ENCODE measurements at regions not wholly inside any gene's neighbourhood (a gene's known extent, or its start where the extent isn't known, plus 50 kb on each side); places are given as distances from the start of the nearest gene placed in this dataset.

DNA sequence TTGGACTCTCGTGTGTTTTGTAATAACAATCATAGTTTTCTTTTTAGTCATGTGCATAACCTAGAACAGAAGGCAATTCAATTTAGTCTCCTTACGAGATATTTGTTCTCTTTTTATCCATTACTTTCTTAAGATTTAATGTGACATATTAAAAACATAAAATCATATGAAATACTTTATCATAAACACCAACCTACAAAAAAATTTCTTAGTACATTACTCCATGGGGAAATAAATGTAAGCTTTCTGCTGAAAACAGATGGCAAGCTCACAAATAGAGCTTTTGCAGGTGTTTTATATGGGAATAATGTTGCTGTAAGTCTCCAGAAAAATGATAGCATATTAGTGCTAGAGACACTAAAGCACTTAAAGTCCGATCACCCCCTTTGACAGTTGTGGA is 1035.2 kb upstream of the ARRDC3 start:
- H3K9me3 ChIP-seq (ENCODE audit: control insufficient read depth, low read length): peaks cover 33% of the 10 kb centered on the region
- H4K8ac ChIP-seq (ENCODE audit: low read length): no peak overlapping the region
- H3K9ac ChIP-seq (ENCODE audit: low read length): no peak overlapping the region
- no peak for DNase-seq
- no peak overlapping the region for H2BK15ac ChIP-seq (ENCODE audit: low read depth, poor library complexity, severe bottlenecking)
- no peaks in the 10 kb centered on the region for H3K79me1 ChIP-seq (replicated peaks; ENCODE audit: low read length, poor library complexity, severe bottlenecking)
- H3K36me3 ChIP-seq (ENCODE audit: control insufficient read depth in 1 of 2, insufficient read depth in 2 of 2, low read depth in 1 of 2, low read length in 2 of 2): no peaks in the 10 kb centered on the region
- no peak overlapping the region for H4K91ac ChIP-seq (ENCODE audit: low read length)
- no peak overlapping the region for H2BK5ac ChIP-seq (ENCODE audit: low read depth, low read length, poor library complexity, severe bottlenecking)
- no peak overlapping the region for H3K4ac ChIP-seq (ENCODE audit: low read depth in 1 of 2, low read length in 2 of 2)
- H3K4me1 ChIP-seq (ENCODE audit: control insufficient read depth, insufficient read depth, low read depth, low read length): no peaks in the 10 kb centered on the region
- no peaks in the 10 kb centered on the region for H3K27me3 ChIP-seq (ENCODE audit: control insufficient read depth in 1 of 2, insufficient read depth in 1 of 2, low read length in 2 of 2)
- H2BK120ac ChIP-seq (ENCODE audit: low read depth, low read length): no peak overlapping the region
- H3K27ac ChIP-seq (ENCODE audit: low read length, poor library complexity, severe bottlenecking): no peak overlapping the region
- H3K4me2 ChIP-seq (ENCODE audit: low read length, poor library complexity, severe bottlenecking): no peak overlapping the region
- no peak overlapping the region for H3K14ac ChIP-seq (ENCODE audit: low read length in 2 of 2)
- no peak overlapping the region for H2AK5ac ChIP-seq (ENCODE audit: low read length, severe bottlenecking)
- no peak overlapping the region for H3K4me3 ChIP-seq (ENCODE audit: insufficient read depth in 1 of 2, low read depth in 1 of 2, low read length in 2 of 2)
- no peak overlapping the region for H3K23ac ChIP-seq (ENCODE audit: low read length in 2 of 2)
- H3K18ac ChIP-seq (ENCODE audit: low read depth in 1 of 2, low read length in 2 of 2): no peak overlapping the region
- no peak overlapping the region for H2BK12ac ChIP-seq (ENCODE audit: low read length in 2 of 2)
- no peak overlapping the region for H2AFZ ChIP-seq (ENCODE audit: low read depth, low read length)
- WGBS: 100% methylated on average over 1 of the region's 3 CpGs

DNA sequence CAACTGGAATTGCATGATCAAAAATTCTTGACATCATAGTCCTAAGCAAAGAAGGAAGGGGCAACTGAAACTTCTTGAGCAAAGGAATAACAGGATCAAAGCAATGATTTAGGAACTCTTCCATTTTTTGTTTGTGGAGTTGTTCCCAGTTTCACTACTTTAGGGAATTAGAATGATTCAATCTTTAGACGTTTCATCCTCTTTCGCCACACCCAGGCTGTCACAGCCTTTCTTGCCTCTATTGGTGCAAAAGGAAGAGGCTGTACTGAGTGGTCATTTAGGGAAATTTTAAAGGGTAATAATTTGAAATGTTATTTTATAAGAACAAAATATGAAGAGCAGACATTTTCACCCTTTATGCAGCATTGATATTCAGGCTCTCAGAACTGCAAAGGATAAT is 1026.0 kb upstream of the ARRDC3 start:
- Histone ChIP-seq H4K91ac (ENCODE audit: low read length) (no peak overlapping the region), H3K4me3 (ENCODE audit: insufficient read depth in 1 of 2, low read depth in 1 of 2, low read length in 2 of 2) (no peak overlapping the region), H3K14ac (ENCODE audit: low read length in 2 of 2) (no peak overlapping the region), H3K9ac (ENCODE audit: low read length) (peak overlapping the region; percentile 14), H2BK12ac (ENCODE audit: low read length in 2 of 2) (no peak overlapping the region), H2BK120ac (ENCODE audit: low read depth, low read length) (no peak overlapping the region), H2BK5ac (ENCODE audit: low read depth, low read length, poor library complexity, severe bottlenecking) (no peak overlapping the region), H2AFZ (ENCODE audit: low read depth, low read length) (no peak overlapping the region), H3K4me1 (ENCODE audit: control insufficient read depth, insufficient read depth, low read depth, low read length) (no peaks in the 10 kb centered on the region), H3K23ac (ENCODE audit: low read length in 2 of 2) (no peak overlapping the region), H3K4me2 (ENCODE audit: low read length, poor library complexity, severe bottlenecking) (no peak overlapping the region), H3K27me3 (ENCODE audit: control insufficient read depth in 1 of 2, insufficient read depth in 1 of 2, low read length in 2 of 2) (no peaks in the 10 kb centered on the region), H2BK15ac (ENCODE audit: low read depth, poor library complexity, severe bottlenecking) (no peak overlapping the region), H3K4ac (ENCODE audit: low read depth in 1 of 2, low read length in 2 of 2) (no peak overlapping the region), H4K8ac (ENCODE audit: low read length) (no peak overlapping the region), H3K27ac (ENCODE audit: low read length, poor library complexity, severe bottlenecking) (no peak overlapping the region), H2AK5ac (ENCODE audit: low read length, severe bottlenecking) (no peak overlapping the region), H3K36me3 (ENCODE audit: control insufficient read depth in 1 of 2, insufficient read depth in 2 of 2, low read depth in 1 of 2, low read length in 2 of 2) (no peaks in the 10 kb centered on the region), H3K18ac (ENCODE audit: low read depth in 1 of 2, low read length in 2 of 2) (no peak overlapping the region), H3K9me3 (ENCODE audit: control insufficient read depth, low read length) (no peaks in the 10 kb centered on the region), H3K79me1 (replicated peaks; ENCODE audit: low read length, poor library complexity, severe bottlenecking) (no peaks in the 10 kb centered on the region)
- WGBS: 83% methylated on average over 1 of the region's 2 CpGs
- no peak for DNase-seq

DNA sequence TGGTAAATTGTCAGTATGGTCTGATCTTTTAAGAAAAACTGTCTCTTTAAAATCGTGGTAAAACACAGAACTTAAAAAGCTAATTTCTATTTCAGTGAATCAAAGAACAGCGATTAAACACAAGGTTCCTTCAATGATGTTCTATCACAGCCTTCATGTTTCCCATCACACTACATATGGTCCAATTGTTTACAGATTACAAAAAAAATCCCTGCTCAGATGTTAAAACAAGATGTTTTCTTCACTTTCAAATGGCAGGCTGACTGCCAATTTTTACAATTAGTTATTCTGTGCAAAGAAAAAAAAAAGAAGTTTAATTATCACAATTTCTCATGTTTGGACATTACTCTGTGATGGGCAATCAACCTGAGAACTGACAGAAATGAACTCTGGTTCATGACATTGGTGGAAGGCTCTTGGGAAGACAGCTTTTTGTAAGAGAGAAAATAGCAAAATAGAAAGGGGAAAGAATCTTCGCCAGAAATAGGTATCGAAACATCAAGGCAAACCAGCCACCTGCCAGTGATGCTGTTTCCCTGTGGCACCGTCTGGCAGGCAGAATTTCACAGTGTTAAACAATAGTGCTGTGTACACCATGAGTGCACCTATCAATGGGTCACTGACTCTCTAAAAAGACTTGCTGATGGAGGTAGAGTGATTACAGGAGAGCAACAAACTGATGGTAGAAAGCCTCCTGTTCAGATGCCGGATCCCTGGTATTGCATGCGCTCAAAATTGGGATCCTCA is 1020.0 kb upstream of the ARRDC3 start:
- 95% methylated on average over 6 of the region's 7 CpGs for WGBS
- H2AK5ac ChIP-seq (ENCODE audit: low read length, severe bottlenecking): no peak overlapping the region
- no peak overlapping the region for H4K91ac ChIP-seq (ENCODE audit: low read length)
- no peak overlapping the region for H3K9ac ChIP-seq (ENCODE audit: low read length)
- no peaks in the 10 kb centered on the region for H3K27me3 ChIP-seq (ENCODE audit: control insufficient read depth in 1 of 2, insufficient read depth in 1 of 2, low read length in 2 of 2)
- H4K8ac ChIP-seq (ENCODE audit: low read length): no peak overlapping the region
- H3K18ac ChIP-seq (ENCODE audit: low read depth in 1 of 2, low read length in 2 of 2): no peak overlapping the region
- H3K4me3 ChIP-seq (ENCODE audit: insufficient read depth in 1 of 2, low read depth in 1 of 2, low read length in 2 of 2): no peak overlapping the region
- no peak overlapping the region for H2BK120ac ChIP-seq (ENCODE audit: low read depth, low read length)
- H3K9me3 ChIP-seq (ENCODE audit: control insufficient read depth, low read length): no peaks in the 10 kb centered on the region
- no peak for DNase-seq
- H3K4me2 ChIP-seq (ENCODE audit: low read length, poor library complexity, severe bottlenecking): no peak overlapping the region
- peak overlapping the region in 1 of 2 experiments; percentile 31 for H2BK12ac ChIP-seq (ENCODE audit: low read length in 2 of 2)
- no peaks in the 10 kb centered on the region for H3K79me1 ChIP-seq (replicated peaks; ENCODE audit: low read length, poor library complexity, severe bottlenecking)
- no peaks in the 10 kb centered on the region for H3K4me1 ChIP-seq (ENCODE audit: control insufficient read depth, insufficient read depth, low read depth, low read length)
- H3K36me3 ChIP-seq (ENCODE audit: control insufficient read depth in 1 of 2, insufficient read depth in 2 of 2, low read depth in 1 of 2, low read length in 2 of 2): no peaks in the 10 kb centered on the region
- H3K23ac ChIP-seq (ENCODE audit: low read length in 2 of 2): no peak overlapping the region
- H2BK15ac ChIP-seq (ENCODE audit: low read depth, poor library complexity, severe bottlenecking): no peak overlapping the region
- peak overlapping the region in 1 of 2 experiments; percentile 49 for H3K4ac ChIP-seq (ENCODE audit: low read depth in 1 of 2, low read length in 2 of 2)
- H2AFZ ChIP-seq (ENCODE audit: low read depth, low read length): no peak overlapping the region
- no peak overlapping the region for H3K14ac ChIP-seq (ENCODE audit: low read length in 2 of 2)
- H2BK5ac ChIP-seq (ENCODE audit: low read depth, low read length, poor library complexity, severe bottlenecking): no peak overlapping the region
- H3K27ac ChIP-seq (ENCODE audit: low read length, poor library complexity, severe bottlenecking): no peak overlapping the region

DNA sequence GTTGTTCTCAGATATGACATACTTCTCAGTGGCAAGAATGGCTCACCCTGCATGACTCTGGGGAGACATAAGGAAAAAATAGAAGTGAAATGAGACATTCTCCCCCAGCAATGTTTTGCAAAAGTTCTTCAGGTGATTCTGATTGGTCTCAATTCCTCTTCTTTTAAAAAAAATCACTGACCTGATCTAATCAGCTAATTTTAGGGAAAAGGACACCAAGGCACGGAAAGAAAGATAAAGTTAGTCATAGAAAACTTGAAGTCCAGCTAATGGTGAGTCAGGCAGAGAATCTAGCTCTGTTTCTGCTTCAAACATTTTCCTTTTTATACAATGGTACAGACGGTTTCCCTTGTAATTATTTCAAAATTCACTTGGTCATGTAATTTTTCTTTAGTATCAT is 1018.9 kb upstream of the ARRDC3 start:
- no peak overlapping the region for H3K4me3 ChIP-seq (ENCODE audit: insufficient read depth in 1 of 2, low read depth in 1 of 2, low read length in 2 of 2)
- no CpG with 5 or more reads among the region's 2 CpGs for WGBS
- no peaks in the 10 kb centered on the region for H3K4me1 ChIP-seq (ENCODE audit: control insufficient read depth, insufficient read depth, low read depth, low read length)
- no peak overlapping the region for H2AK5ac ChIP-seq (ENCODE audit: low read length, severe bottlenecking)
- no peak for DNase-seq
- H2BK15ac ChIP-seq (ENCODE audit: low read depth, poor library complexity, severe bottlenecking): no peak overlapping the region
- no peak overlapping the region for H3K4me2 ChIP-seq (ENCODE audit: low read length, poor library complexity, severe bottlenecking)
- H4K91ac ChIP-seq (ENCODE audit: low read length): no peak overlapping the region
- no peak overlapping the region for H4K8ac ChIP-seq (ENCODE audit: low read length)
- no peak overlapping the region for H2BK120ac ChIP-seq (ENCODE audit: low read depth, low read length)
- no peaks in the 10 kb centered on the region for H3K9me3 ChIP-seq (ENCODE audit: control insufficient read depth, low read length)
- H3K23ac ChIP-seq (ENCODE audit: low read length in 2 of 2): no peak overlapping the region
- no peak overlapping the region for H2BK5ac ChIP-seq (ENCODE audit: low read depth, low read length, poor library complexity, severe bottlenecking)
- H3K36me3 ChIP-seq (ENCODE audit: control insufficient read depth in 1 of 2, insufficient read depth in 2 of 2, low read depth in 1 of 2, low read length in 2 of 2): no peaks in the 10 kb centered on the region
- H2BK12ac ChIP-seq (ENCODE audit: low read length in 2 of 2): no peak overlapping the region
- H3K79me1 ChIP-seq (replicated peaks; ENCODE audit: low read length, poor library complexity, severe bottlenecking): no peaks in the 10 kb centered on the region
- no peak overlapping the region for H3K18ac ChIP-seq (ENCODE audit: low read depth in 1 of 2, low read length in 2 of 2)
- no peak overlapping the region for H3K27ac ChIP-seq (ENCODE audit: low read length, poor library complexity, severe bottlenecking)
- H3K4ac ChIP-seq (ENCODE audit: low read depth in 1 of 2, low read length in 2 of 2): no peak overlapping the region
- no peak overlapping the region for H3K14ac ChIP-seq (ENCODE audit: low read length in 2 of 2)
- H2AFZ ChIP-seq (ENCODE audit: low read depth, low read length): no peak overlapping the region
- H3K27me3 ChIP-seq (ENCODE audit: control insufficient read depth in 1 of 2, insufficient read depth in 1 of 2, low read length in 2 of 2): no peaks in the 10 kb centered on the region
- H3K9ac ChIP-seq (ENCODE audit: low read length): peak overlapping the region; percentile 75
